Hematopoietic multipotent progenitor cell (in vitro differentiated cells): ENCODE measurements at regions not wholly inside any gene's neighbourhood (a gene's known extent, or its start where the extent isn't known, plus 50 kb on each side); places are given as distances from the start of the nearest gene placed in this dataset.

Source experiments
- DNase-seq, 3 donors: peaks; one replicate each; pipeline ENCODE4 v3.0.0-alpha.2; 2011 to 2015; ENCODE audit warnings: low read depth in 2 of 3, low spot score in 2 of 3

DNA sequence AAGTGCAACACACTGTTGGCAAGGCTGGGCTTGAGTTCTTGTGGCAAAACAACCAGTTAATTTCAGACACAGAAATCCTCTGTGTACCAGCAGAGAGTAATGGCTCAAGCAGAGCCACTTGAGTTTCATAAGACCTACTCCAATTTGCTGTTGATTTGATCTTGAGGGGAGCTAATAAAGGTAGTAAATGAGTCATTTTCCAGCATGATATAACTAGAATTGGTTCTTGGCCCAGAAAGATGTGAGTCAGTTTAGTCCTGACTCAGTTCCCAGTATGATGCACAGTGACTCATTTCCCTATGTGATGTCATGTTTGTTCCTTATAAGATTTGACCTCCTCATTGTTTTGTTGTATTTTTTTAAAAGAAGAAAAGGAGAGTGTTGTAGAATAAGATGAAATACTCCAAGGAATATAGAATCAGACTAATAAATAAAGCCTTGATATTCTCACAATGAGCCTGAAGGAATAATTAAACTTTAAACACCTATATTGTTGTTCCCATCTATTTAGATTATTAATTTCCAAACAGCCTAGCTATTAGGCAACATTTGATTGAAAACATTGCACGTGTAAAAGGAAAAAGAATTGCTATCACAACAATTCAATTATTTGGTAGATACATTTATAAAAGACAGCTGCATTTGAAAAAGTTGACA, 186.2 kb downstream of the REEP3 start:
- peak in 2 of 3 donors; percentile 44 to 52 for DNase-seq

DNA sequence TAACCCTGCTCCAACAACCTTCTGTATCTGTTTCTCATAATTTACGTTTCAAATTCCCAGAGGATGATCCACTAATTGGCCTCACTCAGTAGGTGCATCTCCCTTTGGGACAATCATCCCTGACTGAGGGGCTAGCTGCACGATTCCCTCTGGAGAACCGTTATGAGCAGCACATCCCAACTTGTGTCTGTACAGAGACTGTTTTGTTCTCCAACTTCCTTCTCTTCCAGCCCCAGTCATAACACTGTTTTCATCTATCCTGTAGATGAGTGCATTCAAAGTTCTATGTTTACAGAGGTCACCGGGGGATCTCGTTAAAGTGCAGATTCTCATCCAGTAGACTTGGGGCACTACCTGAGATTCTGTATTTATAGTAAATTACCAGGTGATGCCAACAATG, 187.2 kb downstream of the REEP3 start:
- DNase-seq: no peak

GRCh38 chr10:63710703-63711102, 189.5 kb downstream of the REEP3 start:
- DNase-seq: no peak

GRCh38 chr10:63711361-63711760, 190.2 kb downstream of the REEP3 start:
- DNase-seq: no peak

- peak in 2 of 3 donors; percentile 36 to 72 for DNase-seq
Measured at GRCh38 chr10:63711867-63712716, 190.9 kb downstream of the REEP3 start.

DNA sequence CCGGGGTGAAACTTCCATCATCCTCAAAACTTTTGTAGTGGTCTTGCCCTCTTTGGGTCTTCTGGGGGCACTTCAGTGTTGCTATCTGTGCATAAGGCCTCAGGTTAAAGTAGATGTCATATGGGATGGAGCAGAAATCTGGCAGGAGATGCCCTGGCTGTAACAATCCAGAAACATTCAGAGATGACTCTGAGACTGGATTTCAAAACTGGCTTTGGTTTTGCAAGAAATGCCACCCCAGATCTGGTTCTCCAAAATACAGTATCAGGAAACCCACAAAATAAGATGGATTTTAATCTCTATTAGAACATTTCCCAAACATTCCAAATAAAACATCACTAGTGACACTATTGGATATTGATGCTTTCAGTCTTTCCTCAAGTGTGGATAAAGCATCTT, 191.5 kb downstream of the REEP3 start:
- no peak for DNase-seq

DNA sequence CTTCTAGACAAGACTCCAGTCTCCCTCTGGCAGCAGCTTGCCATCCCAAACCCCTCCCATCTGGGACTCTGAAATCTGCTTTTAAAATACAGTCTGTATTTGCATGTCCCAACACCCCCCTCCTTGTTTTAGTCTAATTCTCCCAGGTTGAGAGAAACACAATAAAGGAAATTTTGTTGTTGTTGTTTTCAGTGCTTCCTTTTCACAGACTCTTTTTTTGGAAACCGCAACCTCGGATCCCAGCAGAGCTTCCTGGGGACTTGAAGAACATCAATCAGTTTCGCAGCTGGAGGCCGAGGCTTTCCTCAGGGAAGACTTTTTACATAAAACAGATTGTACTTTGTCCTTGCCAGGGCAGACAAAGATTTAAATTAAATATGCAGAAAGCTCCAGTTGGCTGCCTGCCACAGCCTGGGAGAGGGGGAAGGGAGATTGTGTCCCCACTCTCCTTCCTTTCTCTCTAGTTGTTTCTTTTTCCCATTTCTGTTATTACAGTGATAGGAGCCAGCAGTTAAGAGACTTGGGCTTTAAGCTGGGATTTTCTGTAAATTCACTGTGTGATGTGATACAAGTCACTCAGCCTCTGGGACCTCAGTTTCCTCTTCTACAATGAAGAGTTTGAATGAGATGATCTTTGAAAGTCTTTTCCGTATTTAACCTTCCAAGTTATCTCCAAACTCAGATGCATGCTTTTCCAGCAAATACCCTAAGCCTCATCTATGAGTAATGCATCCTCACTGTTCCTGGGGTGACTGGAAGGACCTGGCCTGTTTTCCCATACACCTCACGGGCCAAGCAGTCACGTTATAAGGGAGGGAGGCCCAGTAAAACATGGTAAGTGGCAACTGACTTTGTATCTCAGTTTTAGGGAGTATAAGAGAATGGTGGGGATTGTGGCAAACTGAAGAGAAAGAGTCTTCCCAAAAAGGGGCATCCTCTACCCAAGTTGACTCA, 192.3 kb downstream of the REEP3 start:
- DNase-seq: no peak

- DNase-seq: peak in 1 of 3 donors; percentile 36
Measured at GRCh38 chr10:63716016-63716580, 194.9 kb downstream of the REEP3 start.

DNA sequence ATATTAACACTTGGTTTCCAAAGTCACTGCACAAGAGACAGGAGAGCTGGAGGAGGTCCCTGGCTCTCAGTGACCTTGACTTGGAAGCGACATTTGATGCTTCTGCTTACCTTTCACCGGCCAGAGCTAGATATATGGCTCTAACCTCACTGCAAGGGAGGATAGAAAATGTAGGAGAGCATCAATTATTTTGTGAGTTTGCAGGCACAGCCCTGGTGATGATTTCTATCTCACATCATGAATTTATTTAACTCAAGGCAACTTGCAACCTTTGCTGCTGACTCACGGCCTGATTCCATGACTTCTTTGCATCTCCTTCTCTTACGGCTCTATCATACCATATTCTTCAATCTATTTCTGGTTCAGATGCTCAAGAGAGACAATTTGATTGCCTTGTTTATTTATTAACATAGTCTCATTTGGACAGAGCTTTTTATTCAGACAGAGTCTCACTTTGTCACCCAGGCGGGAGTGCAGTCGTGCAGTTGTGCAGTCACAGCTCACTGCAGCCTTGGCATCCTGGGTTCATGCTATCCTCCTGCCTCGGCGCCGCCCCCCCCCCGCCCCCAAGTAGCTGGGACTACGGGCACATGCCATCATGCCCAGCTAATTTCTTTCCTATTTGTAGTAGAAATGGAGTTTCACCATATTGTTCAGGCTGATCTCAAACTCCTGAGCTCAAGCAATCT, 196.0 kb downstream of the REEP3 start:
- DNase-seq: no peak

DNA sequence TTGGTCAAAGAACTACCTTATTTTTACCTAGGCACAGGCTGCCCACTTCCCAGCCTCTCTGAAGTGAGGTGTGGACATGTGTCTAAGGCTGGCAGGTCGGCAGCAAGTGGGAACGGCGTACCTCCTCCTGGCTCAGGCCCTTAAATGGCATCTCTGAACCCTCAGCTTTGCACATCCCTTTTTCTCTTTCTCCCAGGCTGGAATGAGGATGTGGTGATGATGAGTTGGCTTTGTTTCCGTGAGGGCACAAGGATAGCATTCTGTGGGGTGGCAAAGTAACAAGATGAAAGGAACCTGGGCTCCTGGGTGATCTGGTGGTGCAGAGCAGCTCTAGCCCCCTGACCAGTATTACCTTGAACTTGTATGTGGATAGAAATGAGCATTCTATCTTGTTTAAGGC, 196.8 kb downstream of the REEP3 start:
- no peak for DNase-seq

GRCh38 chr10:63718421-63718820, 197.2 kb downstream of the REEP3 start:
- no peak for DNase-seq

GRCh38 chr10:63719226-63719856, 198.1 kb downstream of the REEP3 start:
- DNase-seq: no peak

- peak; percentile 31 to 72 (median 44) for DNase-seq
Measured at GRCh38 chr10:63720072-63720537, 198.9 kb downstream of the REEP3 start.

- DNase-seq: no peak
Measured at GRCh38 chr10:63720676-63721075, 199.5 kb downstream of the REEP3 start.

DNA sequence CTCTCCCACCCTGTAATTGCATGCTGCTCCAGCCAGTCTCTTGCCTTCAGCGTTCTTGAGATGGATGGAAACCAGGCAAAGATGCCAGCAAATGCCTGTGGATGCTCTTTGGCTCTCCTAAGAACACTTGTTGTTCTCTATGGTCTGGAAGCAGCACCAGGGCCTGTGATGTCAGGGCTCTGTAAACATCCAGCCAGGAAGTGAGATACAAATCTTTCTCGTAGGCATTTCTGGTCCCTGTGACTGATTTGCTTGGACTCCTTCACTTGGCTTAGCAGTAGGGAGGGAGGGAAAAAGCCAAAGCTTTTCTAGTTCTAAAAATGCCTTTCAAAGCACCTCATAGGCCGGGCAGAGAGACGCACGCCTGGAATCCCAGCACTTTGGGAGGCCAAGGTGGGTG, 201.3 kb downstream of the REEP3 start:
- no peak for DNase-seq

GRCh38 chr10:63723320-63723719, 202.1 kb downstream of the REEP3 start:
- DNase-seq: no peak

- DNase-seq: no peak
Measured at GRCh38 chr10:63723741-63724140, 202.5 kb downstream of the REEP3 start.

DNA sequence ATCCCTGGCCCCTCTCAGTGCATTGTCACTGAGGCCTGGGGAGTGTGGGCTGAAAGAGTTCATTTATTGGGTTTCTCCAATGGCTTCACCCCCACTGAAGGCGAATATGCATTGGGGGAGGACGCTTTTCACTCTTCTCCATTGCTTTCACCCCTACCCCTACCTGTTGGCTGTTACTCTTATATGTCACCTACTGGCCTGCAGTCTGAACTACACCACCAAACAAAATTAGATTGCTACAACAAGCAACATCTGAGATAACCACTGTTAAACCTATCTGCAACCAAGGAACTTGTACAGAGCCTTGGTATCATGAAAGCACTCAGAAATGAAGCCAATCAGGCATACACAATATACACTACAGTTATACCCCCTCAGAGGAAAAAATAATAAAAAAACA, 203.7 kb downstream of the REEP3 start:
- DNase-seq: no peak

- DNase-seq: no peak
Measured at GRCh38 chr10:63726867-63727266, 205.7 kb downstream of the REEP3 start.

- no peak for DNase-seq
Measured at GRCh38 chr10:63727636-63728035, 206.4 kb downstream of the REEP3 start.
